ENCODE measurements at regions not wholly inside any gene's neighbourhood (a gene's known extent, or its start where the extent isn't known, plus 50 kb on each side); places are given as distances from the start of the nearest gene placed in this dataset.
A peak's percentile ranks its signal among the peaks of the same experiment; 100 is the strongest.

GRCh38 chr17:45689451-45689850 lies 94.7 kb upstream of the CRHR1 start:
- Histone ChIP-seq H3K27ac (ENCODE audit: low read depth in 1 of 3, low read length in 2 of 3) (no peak overlapping the region), H3K9me3 (ENCODE audit: control insufficient read depth in 2 of 2, insufficient read depth in 1 of 2, low read depth in 1 of 2, low read length in 1 of 2) (no peaks in the 10 kb centered on the region), H3K27me3 (ENCODE audit: control insufficient read depth in 3 of 3, insufficient read depth in 3 of 3, low read length in 3 of 3) (peaks cover 0 to 20% (median 10%) of the 10 kb centered on the region in 3 donors), H3K4me1 (ENCODE audit: control insufficient read depth in 3 of 3, insufficient read depth in 2 of 3, low read depth in 1 of 3, low read length in 2 of 3) (no peaks in the 10 kb centered on the region), H3K4me3 (ENCODE audit: low read depth in 1 of 3, low read length in 3 of 3) (no peak overlapping the region), H3K36me3 (ENCODE audit: control insufficient read depth in 3 of 3, insufficient read depth in 2 of 3, low read depth in 1 of 3, low read length in 3 of 3) (no peaks in the 10 kb centered on the region)
- WGBS, 3 donors: 80 to 84% (median 82%) methylated on average over 6 of the region's 6 CpGs
- FAIRE-seq (no peak), DNase-seq (no peak)

- no peaks in the 10 kb centered on the region for H3K4me1 ChIP-seq (ENCODE audit: control insufficient read depth in 3 of 3, insufficient read depth in 2 of 3, low read depth in 1 of 3, low read length in 2 of 3)
- H3K36me3 ChIP-seq (ENCODE audit: control insufficient read depth in 3 of 3, insufficient read depth in 2 of 3, low read depth in 1 of 3, low read length in 3 of 3): no peaks in the 10 kb centered on the region
- no peaks in the 10 kb centered on the region for H3K9me3 ChIP-seq (ENCODE audit: control insufficient read depth in 2 of 2, insufficient read depth in 1 of 2, low read depth in 1 of 2, low read length in 1 of 2)
- FAIRE-seq (no peak), DNase-seq (no peak)
- 55 to 61% (median 56%) methylated on average over 13 of the region's 13 CpGs for WGBS, 3 donors
- no peak overlapping the region for H3K4me3 ChIP-seq (ENCODE audit: low read depth in 1 of 3, low read length in 3 of 3)
- peaks cover 0 to 21% (median 12%) of the 10 kb centered on the region in 3 donors for H3K27me3 ChIP-seq (ENCODE audit: control insufficient read depth in 3 of 3, insufficient read depth in 3 of 3, low read length in 3 of 3)
- H3K27ac ChIP-seq (ENCODE audit: low read depth in 1 of 3, low read length in 2 of 3): no peak overlapping the region
Observed at GRCh38 chr17:45690625-45691275, 93.4 kb upstream of the CRHR1 start.

GRCh38 chr17:45692661-45693060 lies 91.5 kb upstream of the CRHR1 start:
- no peaks in the 10 kb centered on the region for H3K9me3 ChIP-seq (ENCODE audit: control insufficient read depth in 2 of 2, insufficient read depth in 1 of 2, low read depth in 1 of 2, low read length in 1 of 2)
- peaks cover 0 to 21% (median 12%) of the 10 kb centered on the region in 3 donors for H3K27me3 ChIP-seq (ENCODE audit: control insufficient read depth in 3 of 3, insufficient read depth in 3 of 3, low read length in 3 of 3)
- DNase-seq (no peak), FAIRE-seq (no peak)
- no peaks in the 10 kb centered on the region for H3K4me1 ChIP-seq (ENCODE audit: control insufficient read depth in 3 of 3, insufficient read depth in 2 of 3, low read depth in 1 of 3, low read length in 2 of 3)
- H3K4me3 ChIP-seq (ENCODE audit: low read depth in 1 of 3, low read length in 3 of 3): no peak overlapping the region
- WGBS, 3 donors: 34 to 47% (median 44%) methylated on average over 4 of the region's 4 CpGs
- no peak overlapping the region for H3K27ac ChIP-seq (ENCODE audit: low read depth in 1 of 3, low read length in 2 of 3)
- H3K36me3 ChIP-seq (ENCODE audit: control insufficient read depth in 3 of 3, insufficient read depth in 2 of 3, low read depth in 1 of 3, low read length in 3 of 3): no peaks in the 10 kb centered on the region

GRCh38 chr17:45693792-45694191 lies 90.3 kb upstream of the CRHR1 start:
- Histone ChIP-seq H3K36me3 (ENCODE audit: control insufficient read depth in 3 of 3, insufficient read depth in 2 of 3, low read depth in 1 of 3, low read length in 3 of 3) (no peaks in the 10 kb centered on the region), H3K4me3 (ENCODE audit: low read depth in 1 of 3, low read length in 3 of 3) (no peak overlapping the region), H3K27me3 (ENCODE audit: control insufficient read depth in 3 of 3, insufficient read depth in 3 of 3, low read length in 3 of 3) (peaks cover 0 to 20% (median 12%) of the 10 kb centered on the region in 3 donors), H3K9me3 (ENCODE audit: control insufficient read depth in 2 of 2, insufficient read depth in 1 of 2, low read depth in 1 of 2, low read length in 1 of 2) (no peaks in the 10 kb centered on the region), H3K4me1 (ENCODE audit: control insufficient read depth in 3 of 3, insufficient read depth in 2 of 3, low read depth in 1 of 3, low read length in 2 of 3) (no peaks in the 10 kb centered on the region), H3K27ac (ENCODE audit: low read depth in 1 of 3, low read length in 2 of 3) (no peak overlapping the region)
- DNase-seq: no peak
- FAIRE-seq: no peak

GRCh38 chr17:45696442-45696841 lies 87.7 kb upstream of the CRHR1 start:
- FAIRE-seq (no peak), DNase-seq (no peak)
- Histone ChIP-seq H3K27ac (ENCODE audit: low read depth in 1 of 3, low read length in 2 of 3) (no peak overlapping the region), H3K4me1 (ENCODE audit: control insufficient read depth in 3 of 3, insufficient read depth in 2 of 3, low read depth in 1 of 3, low read length in 2 of 3) (no peaks in the 10 kb centered on the region), H3K27me3 (ENCODE audit: control insufficient read depth in 3 of 3, insufficient read depth in 3 of 3, low read length in 3 of 3) (peaks cover 0 to 12% (median 8%) of the 10 kb centered on the region in 3 donors), H3K4me3 (ENCODE audit: low read depth in 1 of 3, low read length in 3 of 3) (no peak overlapping the region), H3K9me3 (ENCODE audit: control insufficient read depth in 2 of 2, insufficient read depth in 1 of 2, low read depth in 1 of 2, low read length in 1 of 2) (no peaks in the 10 kb centered on the region), H3K36me3 (ENCODE audit: control insufficient read depth in 3 of 3, insufficient read depth in 2 of 3, low read depth in 1 of 3, low read length in 3 of 3) (no peaks in the 10 kb centered on the region)

GRCh38 chr17:45697076-45697475 lies 87.0 kb upstream of the CRHR1 start:
- no peaks in the 10 kb centered on the region for H3K9me3 ChIP-seq (ENCODE audit: control insufficient read depth in 2 of 2, insufficient read depth in 1 of 2, low read depth in 1 of 2, low read length in 1 of 2)
- FAIRE-seq (no peak), DNase-seq (no peak)
- no peaks in the 10 kb centered on the region for H3K4me1 ChIP-seq (ENCODE audit: control insufficient read depth in 3 of 3, insufficient read depth in 2 of 3, low read depth in 1 of 3, low read length in 2 of 3)
- H3K4me3 ChIP-seq (ENCODE audit: low read depth in 1 of 3, low read length in 3 of 3): no peak overlapping the region
- WGBS, 3 donors: 0 to 9% (median 0%) methylated on average over 1 of the region's 1 CpG
- H3K27ac ChIP-seq (ENCODE audit: low read depth in 1 of 3, low read length in 2 of 3): no peak overlapping the region
- peaks cover 0 to 9% (median 7%) of the 10 kb centered on the region in 3 donors for H3K27me3 ChIP-seq (ENCODE audit: control insufficient read depth in 3 of 3, insufficient read depth in 3 of 3, low read length in 3 of 3)
- H3K36me3 ChIP-seq (ENCODE audit: control insufficient read depth in 3 of 3, insufficient read depth in 2 of 3, low read depth in 1 of 3, low read length in 3 of 3): no peaks in the 10 kb centered on the region

- H3K4me1 ChIP-seq (ENCODE audit: control insufficient read depth in 3 of 3, insufficient read depth in 2 of 3, low read depth in 1 of 3, low read length in 2 of 3): no peaks in the 10 kb centered on the region
- no peak for FAIRE-seq
- WGBS, 3 donors: 20 to 48% (median 29%) methylated on average over 7 of the region's 7 CpGs
Observed at GRCh38 chr17:45700171-45701090, 83.7 kb upstream of the CRHR1 start.

GRCh38 chr17:45702666-45703266 lies 81.4 kb upstream of the CRHR1 start:
- Histone ChIP-seq H3K36me3 (ENCODE audit: control insufficient read depth in 3 of 3, insufficient read depth in 2 of 3, low read depth in 1 of 3, low read length in 3 of 3) (no peaks in the 10 kb centered on the region), H3K4me1 (ENCODE audit: control insufficient read depth in 3 of 3, insufficient read depth in 2 of 3, low read depth in 1 of 3, low read length in 2 of 3) (no peaks in the 10 kb centered on the region), H3K27ac (ENCODE audit: low read depth in 1 of 3, low read length in 2 of 3) (no peak overlapping the region), H3K4me3 (ENCODE audit: low read depth in 1 of 3, low read length in 3 of 3) (no peak overlapping the region), H3K27me3 (ENCODE audit: control insufficient read depth in 3 of 3, insufficient read depth in 3 of 3, low read length in 3 of 3) (peaks cover 0 to 7% (median 7%) of the 10 kb centered on the region in 3 donors), H3K9me3 (ENCODE audit: control insufficient read depth in 2 of 2, insufficient read depth in 1 of 2, low read depth in 1 of 2, low read length in 1 of 2) (no peaks in the 10 kb centered on the region)
- WGBS, 3 donors: 32 to 38% (median 36%) methylated on average over 1 of the region's 1 CpG
- peak in 1 of 2 donors; percentile 43 for DNase-seq
- FAIRE-seq: no peak

More at GRCh38 chr17:45700171-45701090, 83.7 kb upstream of the CRHR1 start:
- Histone ChIP-seq H3K27me3 (ENCODE audit: control insufficient read depth in 3 of 3, insufficient read depth in 3 of 3, low read length in 3 of 3) (peaks cover 0 to 9% (median 7%) of the 10 kb centered on the region in 3 donors), H3K36me3 (ENCODE audit: control insufficient read depth in 3 of 3, insufficient read depth in 2 of 3, low read depth in 1 of 3, low read length in 3 of 3) (no peaks in the 10 kb centered on the region), H3K9me3 (ENCODE audit: control insufficient read depth in 2 of 2, insufficient read depth in 1 of 2, low read depth in 1 of 2, low read length in 1 of 2) (no peaks in the 10 kb centered on the region), H3K27ac (ENCODE audit: low read depth in 1 of 3, low read length in 2 of 3) (no peak overlapping the region), H3K4me3 (ENCODE audit: low read depth in 1 of 3, low read length in 3 of 3) (no peak overlapping the region)
- no peak for DNase-seq

Measured in small intestine (tissue), 7 donors.